ENCODE measurements at regions not wholly inside any gene's neighbourhood (a gene's known extent, or its start where the extent isn't known, plus 50 kb on each side); places are given as distances from the start of the nearest gene placed in this dataset.

DNA sequence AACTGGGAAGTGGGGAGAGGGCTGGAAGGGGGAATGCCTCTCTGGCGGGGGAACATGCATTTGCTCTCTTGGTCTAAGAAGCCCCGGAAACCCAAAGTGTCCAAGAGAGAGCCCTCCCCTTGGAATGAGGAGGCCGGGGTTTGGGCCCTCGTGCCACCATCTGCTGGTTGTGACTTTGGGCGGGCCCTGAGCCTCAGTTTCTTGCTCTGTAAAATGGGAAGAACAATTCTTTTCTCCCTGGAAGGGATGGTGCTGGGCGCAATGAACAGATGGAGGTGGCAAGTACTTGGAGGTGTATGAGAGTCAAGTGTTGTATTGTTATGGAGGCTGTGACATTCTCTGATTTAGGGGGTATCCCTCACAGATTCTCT is 69.9 kb upstream of the TARDBP start:
- Histone ChIP-seq H3K36me3 (replicated peaks in 1 of 2; ENCODE audit: control insufficient read depth in 1 of 2, insufficient read depth in 2 of 2, low read length in 2 of 2) (no peaks in the 10 kb centered on the region), H3K4me1 (ENCODE audit: control insufficient read depth in 1 of 2, insufficient read depth in 2 of 2, low read length in 2 of 2) (peaks cover 14 to 21% of the 10 kb centered on the region in 2 donors), H3K9me3 (replicated peaks in 1 of 2; ENCODE audit: control insufficient read depth in 1 of 2, insufficient read depth in 1 of 2, low read length in 2 of 2) (no peaks in the 10 kb centered on the region), H3K4me2 (replicated peaks; ENCODE audit: extremely low read depth, low read length, poor library complexity, severe bottlenecking) (no peak overlapping the region), H3K9ac (ENCODE audit: insufficient read depth, low read length, poor library complexity, severe bottlenecking) (no peak overlapping the region), H3K4me3 (replicated peaks in 1 of 3; ENCODE audit: low read depth in 2 of 3, low read length in 3 of 3) (no peak overlapping the region), H3K27ac (ENCODE audit: low read depth in 1 of 2, low read length in 2 of 2) (no peak overlapping the region), H3K27me3 (ENCODE audit: control insufficient read depth in 2 of 2, insufficient read depth in 2 of 2, low read length in 2 of 2) (peaks cover 0 to 20% of the 10 kb centered on the region in 2 donors), H2AFZ (ENCODE audit: insufficient read depth, low read depth, low read length, poor library complexity, severe bottlenecking) (no peak overlapping the region), H4K20me1 (ENCODE audit: insufficient read depth, low read length) (no peaks in the 10 kb centered on the region), H3K79me2 (ENCODE audit: insufficient read depth, low read length) (no peaks in the 10 kb centered on the region)
- H3K36me3 Mint-ChIP-seq = no peaks in the 10 kb centered on the region
- peaks cover 28% of the 10 kb centered on the region for H3K4me1 Mint-ChIP-seq
- TF ChIP-seq, protein P1, sequence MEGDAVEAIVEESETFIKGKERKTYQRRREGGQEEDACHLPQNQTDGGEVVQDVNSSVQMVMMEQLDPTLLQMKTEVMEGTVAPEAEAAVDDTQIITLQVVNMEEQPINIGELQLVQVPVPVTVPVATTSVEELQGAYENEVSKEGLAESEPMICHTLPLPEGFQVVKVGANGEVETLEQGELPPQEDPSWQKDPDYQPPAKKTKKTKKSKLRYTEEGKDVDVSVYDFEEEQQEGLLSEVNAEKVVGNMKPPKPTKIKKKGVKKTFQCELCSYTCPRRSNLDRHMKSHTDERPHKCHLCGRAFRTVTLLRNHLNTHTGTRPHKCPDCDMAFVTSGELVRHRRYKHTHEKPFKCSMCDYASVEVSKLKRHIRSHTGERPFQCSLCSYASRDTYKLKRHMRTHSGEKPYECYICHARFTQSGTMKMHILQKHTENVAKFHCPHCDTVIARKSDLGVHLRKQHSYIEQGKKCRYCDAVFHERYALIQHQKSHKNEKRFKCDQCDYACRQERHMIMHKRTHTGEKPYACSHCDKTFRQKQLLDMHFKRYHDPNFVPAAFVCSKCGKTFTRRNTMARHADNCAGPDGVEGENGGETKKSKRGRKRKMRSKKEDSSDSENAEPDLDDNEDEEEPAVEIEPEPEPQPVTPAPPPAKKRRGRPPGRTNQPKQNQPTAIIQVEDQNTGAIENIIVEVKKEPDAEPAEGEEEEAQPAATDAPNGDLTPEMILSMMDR (IDR thresholded peaks at IDR 0.05) = no peak
- DNase-seq = no peak
- peak overlapping the region in 1 of 2 donors; percentile 72 for H3K4me3 Mint-ChIP-seq
- no peak overlapping the region for H3K27ac Mint-ChIP-seq
- H3K27me3 Mint-ChIP-seq (ENCODE audit: low read depth in 3 of 3) = peaks cover 21 to 33% (median 22%) of the 10 kb centered on the region in 3 donors
- intact Hi-C loops (cut with micrococcal nuclease) = loop anchor here in 1 of 2 donors (10.0 kb wide), 1 partner anchor 438 kb away; no protein-coding TSS in a partner anchor
- no peaks in the 10 kb centered on the region for H3K9me3 Mint-ChIP-seq
- WGBS (ENCODE audit: insufficient coverage) = 29% methylated on average over 4 of the region's 6 CpGs

DNA sequence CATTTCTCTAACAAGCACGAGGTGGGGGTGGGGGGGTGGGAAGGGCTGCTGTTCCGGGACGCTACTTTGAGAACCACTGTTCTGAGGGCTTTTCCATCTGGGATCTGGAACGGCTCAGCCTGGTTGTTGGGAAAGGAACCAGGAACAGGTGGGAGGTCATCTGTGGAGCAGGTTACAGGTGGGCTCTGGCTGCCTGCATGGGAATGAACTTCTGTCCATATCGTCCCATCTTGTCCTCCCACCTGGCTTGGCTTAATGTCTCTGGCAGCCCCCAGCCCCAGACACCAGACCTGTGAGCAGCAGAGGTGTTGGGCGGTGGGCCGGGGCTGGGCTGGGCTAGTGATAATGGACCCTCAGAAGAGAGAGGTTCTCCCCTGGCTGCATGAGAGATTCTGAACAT is 69.4 kb upstream of the TARDBP start:
- Histone ChIP-seq H3K9ac (ENCODE audit: insufficient read depth, low read length, poor library complexity, severe bottlenecking) (no peak overlapping the region), H3K27ac (ENCODE audit: low read depth in 1 of 2, low read length in 2 of 2) (no peak overlapping the region), H3K79me2 (ENCODE audit: insufficient read depth, low read length) (no peaks in the 10 kb centered on the region), H2AFZ (ENCODE audit: insufficient read depth, low read depth, low read length, poor library complexity, severe bottlenecking) (no peak overlapping the region), H3K9me3 (replicated peaks in 1 of 2; ENCODE audit: control insufficient read depth in 1 of 2, insufficient read depth in 1 of 2, low read length in 2 of 2) (no peaks in the 10 kb centered on the region), H3K4me1 (ENCODE audit: control insufficient read depth in 1 of 2, insufficient read depth in 2 of 2, low read length in 2 of 2) (peaks cover 14 to 21% of the 10 kb centered on the region in 2 donors), H4K20me1 (ENCODE audit: insufficient read depth, low read length) (no peaks in the 10 kb centered on the region), H3K4me3 (replicated peaks in 1 of 3; ENCODE audit: low read depth in 2 of 3, low read length in 3 of 3) (no peak overlapping the region), H3K4me2 (replicated peaks; ENCODE audit: extremely low read depth, low read length, poor library complexity, severe bottlenecking) (no peak overlapping the region), H3K27me3 (ENCODE audit: control insufficient read depth in 2 of 2, insufficient read depth in 2 of 2, low read length in 2 of 2) (peaks cover 0 to 20% of the 10 kb centered on the region in 2 donors), H3K36me3 (replicated peaks in 1 of 2; ENCODE audit: control insufficient read depth in 1 of 2, insufficient read depth in 2 of 2, low read length in 2 of 2) (no peaks in the 10 kb centered on the region)
- H3K27ac Mint-ChIP-seq = no peak overlapping the region
- peaks cover 28% of the 10 kb centered on the region for H3K4me1 Mint-ChIP-seq
- WGBS (ENCODE audit: insufficient coverage) = 100% methylated on average over 2 of the region's 7 CpGs
- H3K4me3 Mint-ChIP-seq = peak overlapping the region in 1 of 2 donors; percentile 26
- intact Hi-C loops (cut with micrococcal nuclease) = loop anchor here in 1 of 2 donors (10.0 kb wide), 1 partner anchor 438 kb away; no protein-coding TSS in a partner anchor
- no peak for DNase-seq
- TF ChIP-seq, protein P1 (IDR thresholded peaks at IDR 0.05) = no peak
- H3K27me3 Mint-ChIP-seq (ENCODE audit: low read depth in 3 of 3) = peaks cover 21 to 33% (median 22%) of the 10 kb centered on the region in 3 donors
- H3K9me3 Mint-ChIP-seq = no peaks in the 10 kb centered on the region
- H3K36me3 Mint-ChIP-seq = no peaks in the 10 kb centered on the region

Data from CD14-positive monocyte (primary cell).